Fibroblast of the aortic adventitia (primary cell): ENCODE measurements at regions not wholly inside any gene's neighbourhood (a gene's known extent, or its start where the extent isn't known, plus 50 kb on each side); places are given as distances from the start of the nearest gene placed in this dataset.

Source experiments
- DNase-seq: peaks from one replicate; pipeline ENCODE4 v3.0.0-alpha.2; 2010; ENCODE audit warnings: low read depth
- H3K4me3 ChIP-seq: 2 replicates; pipeline ENCODE4 v1.5.1; 2011; ENCODE audit warnings: low read depth, mild to moderate bottlenecking, control low read depth, low read length, moderate library complexity
- TF ChIP-seq, protein P1 (sequence below): IDR thresholded peaks from 2 replicates; pipeline ENCODE4 v1.5.1; 2011; ENCODE audit warnings: mild to moderate bottlenecking, low read length, control low read depth, inconsistent platforms; ENCODE audit not compliant: insufficient read depth

- TF ChIP-seq, protein P1, sequence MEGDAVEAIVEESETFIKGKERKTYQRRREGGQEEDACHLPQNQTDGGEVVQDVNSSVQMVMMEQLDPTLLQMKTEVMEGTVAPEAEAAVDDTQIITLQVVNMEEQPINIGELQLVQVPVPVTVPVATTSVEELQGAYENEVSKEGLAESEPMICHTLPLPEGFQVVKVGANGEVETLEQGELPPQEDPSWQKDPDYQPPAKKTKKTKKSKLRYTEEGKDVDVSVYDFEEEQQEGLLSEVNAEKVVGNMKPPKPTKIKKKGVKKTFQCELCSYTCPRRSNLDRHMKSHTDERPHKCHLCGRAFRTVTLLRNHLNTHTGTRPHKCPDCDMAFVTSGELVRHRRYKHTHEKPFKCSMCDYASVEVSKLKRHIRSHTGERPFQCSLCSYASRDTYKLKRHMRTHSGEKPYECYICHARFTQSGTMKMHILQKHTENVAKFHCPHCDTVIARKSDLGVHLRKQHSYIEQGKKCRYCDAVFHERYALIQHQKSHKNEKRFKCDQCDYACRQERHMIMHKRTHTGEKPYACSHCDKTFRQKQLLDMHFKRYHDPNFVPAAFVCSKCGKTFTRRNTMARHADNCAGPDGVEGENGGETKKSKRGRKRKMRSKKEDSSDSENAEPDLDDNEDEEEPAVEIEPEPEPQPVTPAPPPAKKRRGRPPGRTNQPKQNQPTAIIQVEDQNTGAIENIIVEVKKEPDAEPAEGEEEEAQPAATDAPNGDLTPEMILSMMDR = no peak
- no peak for DNase-seq
- H3K4me3 ChIP-seq = no peak overlapping the region
Measured at GRCh38 chr3:177883091-177883490, 653.1 kb upstream of the KCNMB2 start.

DNA sequence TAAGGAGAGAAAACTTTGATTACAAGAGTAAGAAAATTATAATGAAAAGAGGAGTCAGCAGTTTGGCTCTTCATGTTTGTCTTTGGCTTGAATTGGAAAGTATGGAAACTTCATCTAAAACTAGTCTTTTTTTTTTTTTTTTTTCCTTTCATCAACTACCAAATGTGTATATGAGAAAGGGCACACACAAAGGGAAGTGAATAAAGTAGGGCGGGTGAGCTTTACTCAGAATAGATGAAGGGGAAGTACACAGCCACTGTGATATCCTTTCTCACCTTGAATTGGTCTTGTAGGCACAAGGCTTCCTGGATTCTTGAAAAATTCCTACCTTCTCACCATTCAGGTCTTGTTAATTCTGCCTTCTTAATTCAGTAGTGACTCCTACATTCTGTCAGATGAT, 652.3 kb upstream of the KCNMB2 start:
- TF ChIP-seq, protein P1 = no peak

GRCh38 chr3:177885063-177885462, 651.2 kb upstream of the KCNMB2 start:
- TF ChIP-seq, protein P1 = no peak
- DNase-seq = no peak
- no peak overlapping the region for H3K4me3 ChIP-seq

More for the DNA sequence above, 652.3 kb upstream of the KCNMB2 start:
- H3K4me3 ChIP-seq = no peak overlapping the region
- DNase-seq = no peak

DNA sequence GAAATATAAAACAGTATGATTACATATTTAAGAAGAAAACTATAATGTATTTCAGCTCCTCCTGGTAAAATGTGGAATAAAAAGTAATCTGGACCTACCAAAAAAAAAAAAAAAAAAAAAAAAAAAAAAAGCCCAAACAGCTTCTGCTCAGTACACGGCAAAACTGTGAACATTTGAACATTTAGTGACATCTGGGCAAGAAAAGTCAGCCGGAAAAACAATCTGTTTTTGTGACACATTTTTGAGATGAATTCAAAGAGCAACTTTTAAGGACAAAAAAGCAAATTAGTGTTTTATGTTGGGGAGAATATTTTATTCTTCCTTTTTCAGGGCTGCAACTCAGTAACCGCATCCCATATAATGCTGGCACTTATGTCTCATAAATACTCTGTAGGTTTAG, 649.7 kb upstream of the KCNMB2 start:
- TF ChIP-seq, protein P1 = no peak
- no peak overlapping the region for H3K4me3 ChIP-seq
- no peak for DNase-seq

DNA sequence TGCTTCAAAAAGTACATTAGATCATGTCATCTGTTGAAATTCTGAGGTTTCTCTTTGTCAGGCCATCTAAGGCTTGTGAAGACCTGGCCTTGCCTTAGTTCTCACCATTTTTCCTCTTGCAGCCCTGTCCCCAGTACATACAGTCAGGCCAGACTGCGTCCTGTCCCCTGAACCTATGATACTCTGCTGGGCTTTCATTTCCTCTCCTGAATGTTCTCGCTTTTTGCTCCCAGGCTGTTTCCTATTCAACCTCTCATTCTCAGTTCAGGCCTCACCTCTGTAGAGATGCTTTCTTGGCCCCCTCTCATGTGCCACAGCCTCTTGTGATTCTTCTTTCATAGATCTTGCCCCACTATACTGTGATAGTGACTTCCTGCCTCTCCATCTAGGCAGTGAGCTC, 648.8 kb upstream of the KCNMB2 start:
- no peak for DNase-seq
- no peak overlapping the region for H3K4me3 ChIP-seq
- TF ChIP-seq, protein P1 = no peak

DNA sequence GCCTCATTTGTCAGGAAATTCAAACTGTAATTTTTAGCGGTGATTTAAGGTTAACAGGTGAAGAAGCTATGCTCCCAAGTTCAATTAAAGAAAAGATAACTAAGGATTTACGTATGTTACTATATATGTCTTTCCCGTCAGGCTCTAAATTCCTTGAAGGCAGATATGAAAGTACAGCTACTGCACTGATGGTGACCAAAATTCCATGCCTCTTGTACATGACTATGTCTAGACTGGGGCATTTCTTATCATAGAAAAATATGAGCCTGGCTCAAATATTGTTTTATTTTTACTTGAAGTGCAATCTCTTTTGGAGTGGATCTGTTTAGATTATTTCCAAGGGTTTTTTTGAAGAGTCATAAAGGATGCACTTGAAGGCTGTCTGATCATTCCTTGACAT, 647.1 kb upstream of the KCNMB2 start:
- TF ChIP-seq, protein P1 = no peak
- no peak overlapping the region for H3K4me3 ChIP-seq
- no peak for DNase-seq

DNA sequence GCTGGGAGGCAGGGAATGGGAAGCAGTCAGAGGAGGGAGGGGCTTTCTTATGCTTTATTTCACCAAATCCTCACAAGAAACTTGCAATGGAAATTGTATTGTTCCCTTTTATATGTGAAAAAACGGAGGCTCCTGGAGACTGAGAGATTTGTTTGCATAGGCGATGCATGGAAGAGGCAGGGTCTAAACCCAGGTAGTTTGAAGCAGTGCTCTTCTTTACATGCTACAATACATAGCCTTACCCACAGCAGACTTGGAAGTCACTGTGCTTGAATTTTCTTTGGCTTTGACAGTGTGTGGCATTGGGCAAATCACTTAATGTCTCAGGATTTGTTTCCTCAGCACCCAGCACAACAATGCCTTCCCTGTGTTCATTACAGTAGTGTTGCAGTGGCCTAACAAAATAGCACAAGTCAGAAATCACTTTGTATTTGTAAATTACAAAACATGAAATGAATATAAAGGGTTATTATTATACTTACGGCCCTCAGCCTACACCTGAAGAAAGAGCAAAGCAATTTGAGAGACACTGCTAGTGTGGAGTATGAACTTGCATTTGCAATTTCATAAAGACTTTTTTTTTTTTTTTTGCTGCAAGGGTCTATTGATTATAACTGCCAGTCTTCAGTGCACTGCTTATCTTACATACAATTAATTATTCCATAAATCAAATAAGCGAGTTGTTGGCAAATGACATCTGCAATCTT, 646.4 kb upstream of the KCNMB2 start:
- TF ChIP-seq, protein P1 = no peak
- no peak for DNase-seq
- H3K4me3 ChIP-seq = no peak overlapping the region
